Endothelial cell of umbilical vein (primary cell): ENCODE measurements at regions not wholly inside any gene's neighbourhood (a gene's known extent, or its start where the extent isn't known, plus 50 kb on each side); places are given as distances from the start of the nearest gene placed in this dataset.
"Not testable (repeated sequence)": the region's sequence is repeated elsewhere in the genome, so short reads cannot be mapped to it uniquely, and the experiment has no call there.

Source experiments
- BruUV-seq: library from RNA; stranded (reverse); fragments of 400-500 nt; replicated peaks from 2 replicates; lab custom pipeline; 2021; lab: Mats Ljungman, UMichigan
- CTCF ChIA-PET: fragments of 300-600, 350-600 bp; sonication (Branson Sonifier 250); formaldehyde crosslinking; loops from one replicate; lab custom pipeline; 2021; ENCODE audit warnings: antibody characterized with exemption, inconsistent platforms; lab: Charles Lee
- POLR2A ChIA-PET: fragments of 300-600, 350-600 bp; sonication (Branson Sonifier 250); formaldehyde crosslinking; loops from one replicate; lab custom pipeline; 2021; ENCODE audit warnings: antibody characterized with exemption, inconsistent platforms; lab: Charles Lee
- DNase-seq: peaks from one replicate; pipeline ENCODE4 v3.0.0-alpha.2; 2011; ENCODE audit warnings: low read depth, low spot score
- FAIRE-seq: peaks from 2 replicates; lab custom pipeline; 2011; peaks lifted over from hg19 to GRCh38; lab: Jason Lieb, UNC
- H2AFZ ChIP-seq: 2 replicates; pipeline ENCODE4 v1.6.0; 2012; ENCODE audit warnings: low read depth, low read length, control low read depth, inconsistent platforms
- H3K27ac ChIP-seq: 2 replicates; pipeline ENCODE4 v1.5.1; 2011; ENCODE audit warnings: low read depth, mild to moderate bottlenecking, control low read depth, low read length, moderate library complexity; ENCODE audit not compliant: insufficient read depth
- H3K27me3 ChIP-seq, 2 experiments: 2 replicates each; pipeline versions ENCODE4 v1.6.0 to v1.6.1; 2011; ENCODE audit warnings: low read length in 2 of 2, mixed read lengths in 1 of 2; ENCODE audit not compliant: control insufficient read depth in 2 of 2, insufficient read depth in 2 of 2
- H3K36me3 ChIP-seq, 2 experiments: 2 replicates in 1 of 2; 3 replicates in 1 of 2; pipeline ENCODE4 v1.5.1; 2011; ENCODE audit warnings: low read length in 2 of 2, mild to moderate bottlenecking in 1 of 2, moderate library complexity in 1 of 2; ENCODE audit not compliant: control insufficient read depth in 2 of 2, insufficient read depth in 2 of 2; ENCODE audit errors: extremely low read depth in 1 of 2
- H3K4me1 ChIP-seq: 3 replicates; pipeline ENCODE4 v1.5.1; 2011; ENCODE audit warnings: mild to moderate bottlenecking, low read length; ENCODE audit not compliant: control insufficient read depth, insufficient read depth; ENCODE audit errors: extremely low read depth
- H3K4me2 ChIP-seq: 2 replicates; pipeline ENCODE4 v1.6.1; 2011; ENCODE audit warnings: low read length, control low read depth, mixed read lengths; ENCODE audit not compliant: insufficient read depth
- H3K4me3 ChIP-seq, 3 experiments: fragments of 200-600 bp in 1 of 3; sonication (generic), shearing (Covaris generic) in 1 of 3; replicated peaks in 1 of 3; 2 replicates each; pipeline ENCODE4 v1.5.1; 2011 to 2016; ENCODE audit warnings: control low read depth in 3 of 3, low read length in 3 of 3, mild to moderate bottlenecking in 2 of 3, inconsistent platforms in 1 of 3, low read depth in 1 of 3, moderate library complexity in 1 of 3; ENCODE audit not compliant: insufficient read depth in 1 of 3
- H3K79me2 ChIP-seq: 2 replicates; pipeline ENCODE4 v1.6.0; 2012; ENCODE audit warnings: low read length, inconsistent platforms; ENCODE audit not compliant: control insufficient read depth, insufficient read depth
- H3K9ac ChIP-seq: replicated peaks from 2 replicates; pipeline ENCODE3; 2011; ENCODE audit warnings: low read length, control low read depth; ENCODE audit not compliant: insufficient read depth; ENCODE audit errors: extremely low read depth
- H3K9me1 ChIP-seq: replicated peaks from 3 replicates; pipeline ENCODE4 v1.6.0; 2011; ENCODE audit warnings: mild to moderate bottlenecking, low read length; ENCODE audit not compliant: control insufficient read depth, insufficient read depth; ENCODE audit errors: extremely low read depth
- H3K9me3 ChIP-seq: replicated peaks from 2 replicates; pipeline ENCODE4 v1.5.1; 2012; ENCODE audit warnings: low read length, inconsistent platforms; ENCODE audit not compliant: control insufficient read depth, insufficient read depth
- H4K20me1 ChIP-seq: replicated peaks from 2 replicates; pipeline ENCODE3; 2011; ENCODE audit warnings: mild to moderate bottlenecking, low read length; ENCODE audit not compliant: control insufficient read depth, insufficient read depth; ENCODE audit errors: extremely low read depth
- EZH2 ChIP-seq: IDR thresholded peaks from 2 replicates; pipeline ENCODE4 v1.6.1; 2012; ENCODE audit warnings: borderline replicate concordance, low read depth, mild to moderate bottlenecking, moderate library complexity, low read length, inconsistent platforms; ENCODE audit not compliant: severe bottlenecking
- FOS ChIP-seq: IDR thresholded peaks from 2 replicates; pipeline ENCODE4 v1.6.1; 2011; ENCODE audit warnings: mild to moderate bottlenecking, low read length, moderate library complexity, borderline replicate concordance; ENCODE audit not compliant: insufficient read depth
- GATA2 ChIP-seq: IDR thresholded peaks from 2 replicates; pipeline ENCODE4 v1.7.0; 2011; ENCODE audit warnings: low read depth, mild to moderate bottlenecking, moderate library complexity, mixed read lengths, low read length; ENCODE audit not compliant: insufficient read length, insufficient read depth
- JUN ChIP-seq: IDR thresholded peaks from 2 replicates; pipeline ENCODE4 v1.6.1; 2011; ENCODE audit warnings: borderline replicate concordance, low read depth; ENCODE audit not compliant: insufficient read length, insufficient read depth
- MYC ChIP-seq: IDR thresholded peaks from one replicate; pipeline ENCODE4 v1.6.1; 2011; ENCODE audit warnings: mild to moderate bottlenecking, low read depth, low read length
- POLR2A ChIP-seq: IDR thresholded peaks from 2 replicates; pipeline ENCODE4 v1.6.1; 2012; ENCODE audit warnings: low read depth, mild to moderate bottlenecking, control low read depth, low read length
- POLR2AphosphoS5 ChIP-seq: IDR thresholded peaks from 2 replicates; pipeline ENCODE4 v1.6.1; 2012; ENCODE audit warnings: low read depth, mild to moderate bottlenecking, control low read depth, low read length, moderate library complexity; ENCODE audit not compliant: insufficient read depth
- dilution Hi-C: fragments of 300-500 bp; cut with MboI; formaldehyde crosslinking; loops from one replicate; pipeline ENCODE4 v1.15.0; 2019; ENCODE audit warnings: low sequenced_read_pairs; ENCODE audit not compliant: extremely low pct_ligation_motif_present
- intact Hi-C: fragments of 100-400 bp; cut with micrococcal nuclease; formaldehyde crosslinking; loops from one replicate; pipeline ENCODE4 v1.10.0; 2022
- TF ChIP-seq, protein P1 (sequence below): IDR thresholded peaks from 2 replicates; pipeline ENCODE4 v1.6.1; 2011; ENCODE audit not compliant: insufficient read depth, insufficient read length
- TF ChIP-seq, protein P2 (sequence below), 2 donors: IDR thresholded peaks; 1 replicate in 1 of 2; 2 replicates in 1 of 2; pipeline ENCODE4 v1.5.1; 2011; ENCODE audit warnings: low read length in 2 of 2, mild to moderate bottlenecking in 2 of 2, moderate library complexity in 2 of 2, control low read depth in 1 of 2, inconsistent platforms in 1 of 2, low read depth in 1 of 2; ENCODE audit not compliant: insufficient read depth in 1 of 2; ENCODE audit errors: extremely low read depth in 1 of 2

DNA sequence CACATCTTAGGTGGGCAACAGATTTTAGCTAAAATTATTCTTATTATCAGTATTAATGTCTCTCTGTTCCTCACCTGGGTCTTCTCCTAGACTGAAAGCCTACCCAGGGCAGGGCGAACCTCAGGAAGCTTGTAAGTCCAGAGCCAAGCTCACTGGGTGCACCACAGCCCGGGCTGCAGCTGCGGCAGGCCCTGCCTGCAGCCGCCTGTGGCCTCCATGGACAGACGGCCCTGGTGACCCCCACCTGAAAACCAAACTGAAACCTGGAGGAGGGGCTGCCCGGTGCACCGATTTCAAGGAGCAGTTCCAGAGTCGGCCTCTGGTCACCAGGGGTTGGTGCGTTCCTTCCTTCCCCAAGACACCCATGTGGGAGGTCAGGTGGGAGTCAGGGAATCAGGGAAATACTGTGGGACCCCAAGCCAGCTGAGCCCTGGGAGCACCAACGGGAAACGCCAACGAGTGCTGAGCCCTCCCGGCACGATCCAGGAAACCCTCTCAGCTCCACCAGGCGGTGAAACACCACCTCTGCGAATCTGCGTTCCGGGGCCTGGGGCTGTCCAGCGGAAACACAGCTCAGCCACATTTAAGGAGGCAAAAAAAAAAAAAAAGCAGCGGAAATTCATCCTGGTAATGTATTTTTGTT lies 68.6 kb upstream of the PPP1R26 start:
- Histone ChIP-seq H3K4me2 (no peak overlapping the region), H3K9me3 (no peaks in the 10 kb centered on the region), H3K9ac (no peak overlapping the region), H3K4me3 (no peak overlapping the region), H3K36me3 (no peaks in the 10 kb centered on the region), H3K79me2 (no peaks in the 10 kb centered on the region), H3K27me3 (no peaks in the 10 kb centered on the region), H2AFZ (no peak overlapping the region), H3K9me1 (no peaks in the 10 kb centered on the region), H3K27ac (no peak overlapping the region), H3K4me1 (no peaks in the 10 kb centered on the region), H4K20me1 (no peaks in the 10 kb centered on the region)
- TF ChIP-seq MYC (no peak), FOS (no peak), JUN (no peak), GATA2 (no peak), POLR2A (no peak), EZH2 (no peak), POLR2AphosphoS5 (no peak)
- TF ChIP-seq, protein P1, sequence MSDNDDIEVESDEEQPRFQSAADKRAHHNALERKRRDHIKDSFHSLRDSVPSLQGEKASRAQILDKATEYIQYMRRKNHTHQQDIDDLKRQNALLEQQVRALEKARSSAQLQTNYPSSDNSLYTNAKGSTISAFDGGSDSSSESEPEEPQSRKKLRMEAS, result no peak
- TF ChIP-seq, protein P2, sequence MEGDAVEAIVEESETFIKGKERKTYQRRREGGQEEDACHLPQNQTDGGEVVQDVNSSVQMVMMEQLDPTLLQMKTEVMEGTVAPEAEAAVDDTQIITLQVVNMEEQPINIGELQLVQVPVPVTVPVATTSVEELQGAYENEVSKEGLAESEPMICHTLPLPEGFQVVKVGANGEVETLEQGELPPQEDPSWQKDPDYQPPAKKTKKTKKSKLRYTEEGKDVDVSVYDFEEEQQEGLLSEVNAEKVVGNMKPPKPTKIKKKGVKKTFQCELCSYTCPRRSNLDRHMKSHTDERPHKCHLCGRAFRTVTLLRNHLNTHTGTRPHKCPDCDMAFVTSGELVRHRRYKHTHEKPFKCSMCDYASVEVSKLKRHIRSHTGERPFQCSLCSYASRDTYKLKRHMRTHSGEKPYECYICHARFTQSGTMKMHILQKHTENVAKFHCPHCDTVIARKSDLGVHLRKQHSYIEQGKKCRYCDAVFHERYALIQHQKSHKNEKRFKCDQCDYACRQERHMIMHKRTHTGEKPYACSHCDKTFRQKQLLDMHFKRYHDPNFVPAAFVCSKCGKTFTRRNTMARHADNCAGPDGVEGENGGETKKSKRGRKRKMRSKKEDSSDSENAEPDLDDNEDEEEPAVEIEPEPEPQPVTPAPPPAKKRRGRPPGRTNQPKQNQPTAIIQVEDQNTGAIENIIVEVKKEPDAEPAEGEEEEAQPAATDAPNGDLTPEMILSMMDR (IDR thresholded peaks at IDR 0.05; ENCODE audit: extremely low read depth in 1 of 2, insufficient read depth in 1 of 2, low read depth in 1 of 2, low read length in 2 of 2), result no peak
- DNase-seq, result no peak
- dilution Hi-C loops (no loop called here), intact Hi-C loops (loop anchor here (5.0 kb wide), 1 partner anchor 634 kb away; no protein-coding TSS in a partner anchor)
- CTCF ChIA-PET, result interaction anchor here (0.7 to 4.4 kb wide), 3 partner anchors 324 to 948 kb away, joined by 3 to 39 read pairs (median 4); partner anchors contain the start of gene OLFM1
- BruUV-seq, result no TSS peak
- FAIRE-seq, result no peak
- POLR2A ChIA-PET, result no interaction called here

DNA sequence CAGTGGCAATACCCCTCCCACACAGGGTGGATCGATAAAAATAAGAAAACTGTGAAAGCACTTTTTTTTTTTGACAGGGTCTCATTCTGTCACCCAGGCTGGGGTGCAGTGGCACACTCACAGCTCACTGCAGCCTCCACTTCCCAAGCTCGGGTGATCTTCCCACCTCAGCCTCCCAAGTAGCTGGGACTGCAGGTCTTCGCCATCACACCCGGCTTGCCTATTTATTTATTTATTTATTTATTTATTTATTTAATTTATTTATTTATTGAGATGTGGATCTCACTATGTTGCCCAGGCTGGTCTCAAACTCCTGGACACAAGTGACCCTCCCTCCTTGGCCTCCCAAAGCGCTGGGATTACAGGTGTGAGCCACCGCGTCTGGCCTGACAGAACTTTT lies 68.0 kb upstream of the PPP1R26 start:
- H3K36me3 ChIP-seq, H3K9me3 ChIP-seq, H3K4me3 ChIP-seq, H3K4me2 ChIP-seq, BruUV-seq, H3K4me1 ChIP-seq, H4K20me1 ChIP-seq, dilution Hi-C loops, H2AFZ ChIP-seq, DNase-seq, H3K79me2 ChIP-seq, H3K9me1 ChIP-seq, H3K9ac ChIP-seq, FAIRE-seq, H3K27ac ChIP-seq, H3K27me3 ChIP-seq, POLR2A ChIA-PET: not testable (repeated sequence)
- CTCF ChIA-PET, result interaction anchor here (0.7 to 4.4 kb wide), 2 partner anchors 324 to 540 kb away, joined by 4 to 39 read pairs; partner anchors contain the start of gene OLFM1
- intact Hi-C loops, result loop anchor here (1.0 to 5.0 kb wide), 3 partner anchors 67 to 634 kb away; no protein-coding TSS in a partner anchor
